ENCODE measurements at regions not wholly inside any gene's neighbourhood (a gene's known extent, or its start where the extent isn't known, plus 50 kb on each side); places are given as distances from the start of the nearest gene placed in this dataset.

- DNase-seq (ENCODE audit: low spot score) (no peak), ATAC-seq (ENCODE audit: low read depth) (no peak)
- Histone ChIP-seq H3K4me1 (ENCODE audit: insufficient read depth, poor library complexity, severe bottlenecking) (peaks cover 10% of the 10 kb centered on the region), H3K9me3 (ENCODE audit: severe bottlenecking) (no peaks in the 10 kb centered on the region), H3K36me3 (ENCODE audit: low read depth) (no peaks in the 10 kb centered on the region), H3K4me3 (ENCODE audit: severe bottlenecking) (no peak overlapping the region), H3K27ac (ENCODE audit: poor library complexity, severe bottlenecking) (peak overlapping the region; percentile 31), H3K27me3 (ENCODE audit: insufficient read depth, poor library complexity, severe bottlenecking) (no peaks in the 10 kb centered on the region)
- TF ChIP-seq, protein P1, sequence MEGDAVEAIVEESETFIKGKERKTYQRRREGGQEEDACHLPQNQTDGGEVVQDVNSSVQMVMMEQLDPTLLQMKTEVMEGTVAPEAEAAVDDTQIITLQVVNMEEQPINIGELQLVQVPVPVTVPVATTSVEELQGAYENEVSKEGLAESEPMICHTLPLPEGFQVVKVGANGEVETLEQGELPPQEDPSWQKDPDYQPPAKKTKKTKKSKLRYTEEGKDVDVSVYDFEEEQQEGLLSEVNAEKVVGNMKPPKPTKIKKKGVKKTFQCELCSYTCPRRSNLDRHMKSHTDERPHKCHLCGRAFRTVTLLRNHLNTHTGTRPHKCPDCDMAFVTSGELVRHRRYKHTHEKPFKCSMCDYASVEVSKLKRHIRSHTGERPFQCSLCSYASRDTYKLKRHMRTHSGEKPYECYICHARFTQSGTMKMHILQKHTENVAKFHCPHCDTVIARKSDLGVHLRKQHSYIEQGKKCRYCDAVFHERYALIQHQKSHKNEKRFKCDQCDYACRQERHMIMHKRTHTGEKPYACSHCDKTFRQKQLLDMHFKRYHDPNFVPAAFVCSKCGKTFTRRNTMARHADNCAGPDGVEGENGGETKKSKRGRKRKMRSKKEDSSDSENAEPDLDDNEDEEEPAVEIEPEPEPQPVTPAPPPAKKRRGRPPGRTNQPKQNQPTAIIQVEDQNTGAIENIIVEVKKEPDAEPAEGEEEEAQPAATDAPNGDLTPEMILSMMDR (IDR thresholded peaks at IDR 0.05; ENCODE audit: poor library complexity, severe bottlenecking), result no peak
Measured at GRCh38 chr2:173676647-173677046, 288.5 kb downstream of the SP3 start.

- TF ChIP-seq, protein P1 (IDR thresholded peaks at IDR 0.05; ENCODE audit: poor library complexity, severe bottlenecking), result no peak
- ATAC-seq (ENCODE audit: low read depth) (no peak), DNase-seq (ENCODE audit: low spot score) (no peak)
- Histone ChIP-seq H3K4me1 (ENCODE audit: insufficient read depth, poor library complexity, severe bottlenecking) (peaks cover 10% of the 10 kb centered on the region), H3K27me3 (ENCODE audit: insufficient read depth, poor library complexity, severe bottlenecking) (no peaks in the 10 kb centered on the region), H3K9me3 (ENCODE audit: severe bottlenecking) (no peaks in the 10 kb centered on the region), H3K27ac (ENCODE audit: poor library complexity, severe bottlenecking) (no peak overlapping the region), H3K36me3 (ENCODE audit: low read depth) (no peaks in the 10 kb centered on the region), H3K4me3 (ENCODE audit: severe bottlenecking) (no peak overlapping the region)
Measured at GRCh38 chr2:173678186-173678585, 287.0 kb downstream of the SP3 start.

GRCh38 chr2:173680574-173680973 is 284.6 kb downstream of the SP3 start:
- no peaks in the 10 kb centered on the region for H3K9me3 ChIP-seq (ENCODE audit: severe bottlenecking)
- ATAC-seq (ENCODE audit: low read depth), result no peak
- no peaks in the 10 kb centered on the region for H3K27me3 ChIP-seq (ENCODE audit: insufficient read depth, poor library complexity, severe bottlenecking)
- no peak overlapping the region for H3K27ac ChIP-seq (ENCODE audit: poor library complexity, severe bottlenecking)
- H3K36me3 ChIP-seq (ENCODE audit: low read depth), result no peaks in the 10 kb centered on the region
- H3K4me3 ChIP-seq (ENCODE audit: severe bottlenecking), result no peak overlapping the region
- no peak for DNase-seq (ENCODE audit: low spot score)
- H3K4me1 ChIP-seq (ENCODE audit: insufficient read depth, poor library complexity, severe bottlenecking), result peaks cover 10% of the 10 kb centered on the region
- TF ChIP-seq, protein P1 (IDR thresholded peaks at IDR 0.05; ENCODE audit: poor library complexity, severe bottlenecking), result no peak

- ATAC-seq (ENCODE audit: low read depth) (no peak), DNase-seq (ENCODE audit: low spot score) (no peak)
- TF ChIP-seq, protein P1 (IDR thresholded peaks at IDR 0.05; ENCODE audit: poor library complexity, severe bottlenecking), result no peak
- Histone ChIP-seq H3K36me3 (ENCODE audit: low read depth) (no peaks in the 10 kb centered on the region), H3K27ac (ENCODE audit: poor library complexity, severe bottlenecking) (no peak overlapping the region), H3K27me3 (ENCODE audit: insufficient read depth, poor library complexity, severe bottlenecking) (no peaks in the 10 kb centered on the region), H3K4me3 (ENCODE audit: severe bottlenecking) (no peak overlapping the region), H3K9me3 (ENCODE audit: severe bottlenecking) (no peaks in the 10 kb centered on the region), H3K4me1 (ENCODE audit: insufficient read depth, poor library complexity, severe bottlenecking) (peaks cover under 1% of the 10 kb centered on the region)
Measured at GRCh38 chr2:173681881-173682650, 283.1 kb downstream of the SP3 start.

GRCh38 chr2:173684896-173685459 is 280.2 kb downstream of the SP3 start:
- H3K27me3 ChIP-seq (ENCODE audit: insufficient read depth, poor library complexity, severe bottlenecking), result no peaks in the 10 kb centered on the region
- H3K4me1 ChIP-seq (ENCODE audit: insufficient read depth, poor library complexity, severe bottlenecking), result no peaks in the 10 kb centered on the region
- TF ChIP-seq, protein P1 (IDR thresholded peaks at IDR 0.05; ENCODE audit: poor library complexity, severe bottlenecking), result no peak

More at GRCh38 chr2:173684896-173685459, 280.2 kb downstream of the SP3 start:
- Histone ChIP-seq H3K27ac (ENCODE audit: poor library complexity, severe bottlenecking) (no peak overlapping the region), H3K4me3 (ENCODE audit: severe bottlenecking) (no peak overlapping the region), H3K36me3 (ENCODE audit: low read depth) (no peaks in the 10 kb centered on the region), H3K9me3 (ENCODE audit: severe bottlenecking) (no peaks in the 10 kb centered on the region)
- no peak for DNase-seq (ENCODE audit: low spot score)
- ATAC-seq (ENCODE audit: low read depth), result no peak
